Caco-2 (cell line): ENCODE measurements at regions not wholly inside any gene's neighbourhood (a gene's known extent, or its start where the extent isn't known, plus 50 kb on each side); places are given as distances from the start of the nearest gene placed in this dataset.

Experiments
- BruUV-seq: library from RNA; stranded (reverse); fragments of 400-500 nt; replicated peaks from 2 replicates; lab custom pipeline; 2021; lab: Mats Ljungman, UMichigan
- CTCF ChIA-PET: fragments of 300-600 bp; sonication (Branson Sonifier 250); formaldehyde crosslinking; loops from one replicate; lab custom pipeline; 2022; ENCODE audit warnings: antibody characterized with exemption; lab: Charles Lee
- POLR2A ChIA-PET: fragments of 300-600 bp; sonication (Branson Sonifier 250); formaldehyde crosslinking; loops from one replicate; lab custom pipeline; 2022; ENCODE audit warnings: antibody characterized with exemption; lab: Charles Lee
- DNase-seq, 2 experiments: peaks; one replicate each; pipeline versions ENCODE4 v3.0.0 to v3.0.0-alpha.2; 2020 to 2022
- H3K27me3 ChIP-seq: replicated peaks from 2 replicates; pipeline ENCODE4 v1.6.0; 2011; ENCODE audit warnings: low read length; ENCODE audit not compliant: control insufficient read depth, insufficient read depth
- H3K36me3 ChIP-seq: 2 replicates; pipeline ENCODE4 v1.5.1; 2011; ENCODE audit warnings: low read length; ENCODE audit not compliant: control insufficient read depth, insufficient read depth
- H3K4me1 ChIP-seq: fragments of 250-450 bp; sonication (Bioruptor Pico); 2 replicates; pipeline ENCODE4 v1.5.1; 2020; ENCODE audit warnings: mild to moderate bottlenecking
- H3K4me3 ChIP-seq: 2 replicates; pipeline ENCODE4 v1.5.1; 2011; ENCODE audit warnings: low read depth, mild to moderate bottlenecking, control low read depth, low read length
- H3K9me3 ChIP-seq: fragments of 250-450 bp; sonication (Bioruptor Pico); 2 replicates; pipeline ENCODE4 v1.5.1; 2020; ENCODE audit warnings: mild to moderate bottlenecking, moderate library complexity
- H3K27ac Mint-ChIP-seq: one replicate; pipeline ENCODE4 v1.8.0; 2022; ENCODE audit warnings: mixed read lengths; ENCODE audit not compliant: unreplicated experiment
- H3K27me3 Mint-ChIP-seq: one replicate; pipeline ENCODE4 v1.8.0; 2022; ENCODE audit warnings: mixed read lengths; ENCODE audit not compliant: insufficient read depth, unreplicated experiment
- H3K36me3 Mint-ChIP-seq: one replicate; pipeline ENCODE4 v1.8.0; 2022; ENCODE audit warnings: mild to moderate bottlenecking, mixed read lengths; ENCODE audit not compliant: insufficient read depth, unreplicated experiment
- H3K4me1 Mint-ChIP-seq: one replicate; pipeline ENCODE4 v1.8.0; 2022; ENCODE audit warnings: low read depth, mixed read lengths; ENCODE audit not compliant: unreplicated experiment
- H3K4me3 Mint-ChIP-seq: one replicate; pipeline ENCODE4 v1.8.0; 2022; ENCODE audit warnings: mild to moderate bottlenecking, moderate library complexity, mixed read lengths; ENCODE audit not compliant: unreplicated experiment
- H3K9me3 Mint-ChIP-seq: one replicate; pipeline ENCODE4 v1.8.0; 2022; ENCODE audit warnings: mixed read lengths; ENCODE audit not compliant: unreplicated experiment
- CTCF ChIP-seq, 2 experiments: fragments of 200-600 bp in 1 of 2; IDR thresholded peaks; 1 replicate in 1 of 2; 2 replicates in 1 of 2; pipeline versions ENCODE4 v1.5.1 to v1.8.0; 2011 to 2022; ENCODE audit warnings: antibody characterized with exemption in 1 of 2, control low read depth in 1 of 2, inconsistent platforms in 1 of 2, low read depth in 1 of 2, low read length in 1 of 2, mild to moderate bottlenecking in 1 of 2, moderate library complexity in 1 of 2; ENCODE audit not compliant: insufficient read depth in 1 of 2, severe bottlenecking in 1 of 2, unreplicated experiment in 1 of 2
- intact Hi-C: fragments of 100-400 bp; cut with micrococcal nuclease; formaldehyde crosslinking; loops from one replicate; pipeline ENCODE4 v1.10.0; 2022; ENCODE audit not compliant: unreplicated experiment

DNA sequence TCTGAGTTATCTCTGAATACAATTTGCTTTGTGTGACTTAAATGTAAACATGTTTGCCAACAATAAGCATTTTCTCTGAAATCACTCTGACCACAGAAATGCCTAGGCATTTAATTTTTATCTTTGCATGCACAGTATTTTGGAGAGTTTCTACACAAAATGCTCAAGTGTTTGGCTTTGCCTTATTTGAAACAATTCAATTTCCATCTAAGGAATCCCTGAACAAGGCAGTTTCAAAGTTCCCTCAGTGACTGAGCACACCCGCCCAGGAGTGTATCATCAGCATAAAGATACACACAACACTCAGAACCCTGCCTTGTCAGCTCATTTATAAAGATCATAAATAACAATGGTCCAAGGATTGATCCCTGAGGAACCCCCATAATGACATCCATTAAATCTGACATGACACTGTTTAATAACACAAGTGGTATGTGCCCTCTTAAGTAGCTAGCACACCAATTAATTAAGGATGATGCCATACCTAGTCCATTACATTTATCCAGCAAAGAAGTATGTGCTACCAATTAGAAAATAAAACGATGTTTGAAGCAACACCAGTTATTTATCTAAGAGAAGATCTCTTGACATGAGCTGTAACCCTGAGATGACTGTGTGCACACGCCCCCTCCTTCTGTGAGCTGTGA lies 585.8 kb downstream of the ADGRL2 start:
- DNase-seq = no peak
- no peak overlapping the region for H3K4me3 Mint-ChIP-seq
- H3K9me3 ChIP-seq = no peaks in the 10 kb centered on the region
- no peaks in the 10 kb centered on the region for H3K4me1 Mint-ChIP-seq
- no peak overlapping the region for H3K27ac Mint-ChIP-seq
- no peaks in the 10 kb centered on the region for H3K9me3 Mint-ChIP-seq
- no peak overlapping the region for H3K4me3 ChIP-seq
- TF ChIP-seq CTCF (IDR thresholded peaks at IDR 0.05; ENCODE audit: insufficient read depth in 1 of 2, low read depth in 1 of 2, low read length in 1 of 2, severe bottlenecking in 1 of 2, unreplicated experiment in 1 of 2) = no peak
- intact Hi-C loops = no loop called here
- ChIA-PET POLR2A (no interaction called here), CTCF (no interaction called here)
- no peaks in the 10 kb centered on the region for H3K4me1 ChIP-seq
- H3K36me3 ChIP-seq = no peaks in the 10 kb centered on the region
- no TSS peak for BruUV-seq
- H3K27me3 ChIP-seq = no peaks in the 10 kb centered on the region
- no peaks in the 10 kb centered on the region for H3K36me3 Mint-ChIP-seq
- peaks cover 12% of the 10 kb centered on the region for H3K27me3 Mint-ChIP-seq

GRCh38 chr1:82384776-82385175 lies 584.0 kb downstream of the ADGRL2 start:
- no peak for DNase-seq
- H3K36me3 Mint-ChIP-seq = no peaks in the 10 kb centered on the region
- intact Hi-C loops = no loop called here
- Histone ChIP-seq H3K4me1 (no peaks in the 10 kb centered on the region), H3K27me3 (no peaks in the 10 kb centered on the region), H3K36me3 (no peaks in the 10 kb centered on the region), H3K4me3 (no peak overlapping the region), H3K9me3 (no peaks in the 10 kb centered on the region)
- no TSS peak for BruUV-seq
- ChIA-PET POLR2A (no interaction called here), CTCF (no interaction called here)
- no peaks in the 10 kb centered on the region for H3K4me1 Mint-ChIP-seq
- peaks cover 10% of the 10 kb centered on the region for H3K27me3 Mint-ChIP-seq
- no peaks in the 10 kb centered on the region for H3K9me3 Mint-ChIP-seq
- TF ChIP-seq CTCF (IDR thresholded peaks at IDR 0.05; ENCODE audit: insufficient read depth in 1 of 2, low read depth in 1 of 2, low read length in 1 of 2, severe bottlenecking in 1 of 2, unreplicated experiment in 1 of 2) = no peak
- H3K27ac Mint-ChIP-seq = no peak overlapping the region
- no peak overlapping the region for H3K4me3 Mint-ChIP-seq

DNA sequence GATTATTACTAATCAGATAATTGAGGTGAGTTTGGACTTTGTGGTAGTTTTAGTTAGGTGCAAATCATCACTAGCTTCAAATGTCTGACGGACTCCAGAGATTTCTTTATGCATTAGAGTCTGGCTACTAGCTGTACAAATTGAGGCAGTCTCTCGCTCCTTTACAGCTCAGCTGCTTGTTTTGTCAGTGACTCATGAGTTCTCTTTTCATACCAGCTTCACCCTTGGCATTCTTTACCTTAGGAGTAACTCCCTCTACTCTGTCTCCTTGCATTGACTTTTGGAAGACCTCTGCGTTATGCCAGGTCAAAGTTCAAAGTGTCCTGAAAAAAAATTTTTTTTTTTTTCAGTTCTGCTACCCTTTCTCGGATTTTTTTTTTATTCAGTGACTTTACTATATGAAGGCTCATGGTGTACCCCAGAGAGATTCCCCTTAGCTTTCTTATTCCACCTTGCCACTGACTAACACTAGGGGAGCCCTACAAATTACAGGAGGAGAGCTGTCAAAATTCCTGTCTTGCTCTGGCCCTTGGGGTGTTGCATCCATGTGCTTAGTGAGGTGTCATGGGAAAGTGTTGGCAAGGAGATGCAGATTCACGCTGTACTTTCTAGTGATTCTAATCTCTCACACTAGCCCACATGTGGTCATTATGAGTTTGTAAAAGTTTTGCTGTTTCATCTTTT lies 576.6 kb downstream of the ADGRL2 start:
- POLR2A ChIA-PET = no interaction called here
- no peaks in the 10 kb centered on the region for H3K9me3 ChIP-seq

More for the DNA sequence above, 576.6 kb downstream of the ADGRL2 start:
- Histone ChIP-seq H3K4me1 (no peaks in the 10 kb centered on the region), H3K36me3 (no peaks in the 10 kb centered on the region), H3K4me3 (no peak overlapping the region), H3K27me3 (no peaks in the 10 kb centered on the region)
- intact Hi-C loops = no loop called here
- no peaks in the 10 kb centered on the region for H3K27me3 Mint-ChIP-seq
- H3K4me3 Mint-ChIP-seq = no peak overlapping the region
- H3K9me3 Mint-ChIP-seq = no peaks in the 10 kb centered on the region
- no peak for TF ChIP-seq CTCF (IDR thresholded peaks at IDR 0.05; ENCODE audit: insufficient read depth in 1 of 2, low read depth in 1 of 2, low read length in 1 of 2, severe bottlenecking in 1 of 2, unreplicated experiment in 1 of 2)
- BruUV-seq = no TSS peak
- no peaks in the 10 kb centered on the region for H3K36me3 Mint-ChIP-seq
- CTCF ChIA-PET = interaction anchor here (0.7 kb wide), 1 partner anchor 266 kb away, joined by 5 read pairs; no protein-coding TSS in a partner anchor
- H3K27ac Mint-ChIP-seq = no peak overlapping the region
- no peak for DNase-seq
- no peaks in the 10 kb centered on the region for H3K4me1 Mint-ChIP-seq
